Natural killer cell (primary cell): ENCODE measurements at regions not wholly inside any gene's neighbourhood (a gene's known extent, or its start where the extent isn't known, plus 50 kb on each side); places are given as distances from the start of the nearest gene placed in this dataset.
"Not testable (repeated sequence)": the region's sequence is repeated elsewhere in the genome, so short reads cannot be mapped to it uniquely, and the experiment has no call there.

Experiments
- ATAC-seq, 3 donors: fragments of 150-1000 bp in 2 of 3; fragments of 200-7000 bp in 1 of 3; cut with Tn5 transposase; 1 replicate in 1 of 3; 2 replicates in 2 of 3; pipeline ENCODE4 v1.10.0; 2021; ENCODE audit warnings: mild to moderate bottlenecking in 2 of 3, moderate library complexity in 2 of 3
- DNase-seq, 2 donors: peaks; one replicate each; pipeline versions ENCODE4 v3.0.0 to v3.0.0-alpha.2; 2013 to 2021; ENCODE audit warnings: mixed read lengths in 1 of 2
- H3K27ac ChIP-seq: one replicate; pipeline ENCODE4 v1.5.1; 2013; ENCODE audit warnings: mild to moderate bottlenecking, low read length
- H3K27me3 ChIP-seq: one replicate; pipeline ENCODE4 v1.6.1; 2013; ENCODE audit warnings: low read length; ENCODE audit not compliant: control insufficient read depth, insufficient read depth
- H3K36me3 ChIP-seq: one replicate; pipeline ENCODE4 v1.6.1; 2013; ENCODE audit warnings: low read length; ENCODE audit not compliant: control insufficient read depth, insufficient read depth
- H3K4me1 ChIP-seq: one replicate; pipeline ENCODE4 v1.6.1; 2013; ENCODE audit warnings: low read length; ENCODE audit not compliant: control insufficient read depth, insufficient read depth
- H3K4me3 ChIP-seq: one replicate; pipeline ENCODE4 v1.5.1; 2013; ENCODE audit warnings: low read length
- H3K9me3 ChIP-seq: one replicate; pipeline ENCODE4 v1.6.1; 2013; ENCODE audit warnings: low read length; ENCODE audit not compliant: control insufficient read depth, insufficient read depth
- H3K27ac Mint-ChIP-seq, 2 donors: one replicate each; pipeline ENCODE4 v1.8.0; 2022; ENCODE audit warnings: mild to moderate bottlenecking in 2 of 2, mixed read lengths in 2 of 2, moderate library complexity in 1 of 2
- H3K27me3 Mint-ChIP-seq, 2 donors: one replicate each; pipeline ENCODE4 v1.8.0; 2022; ENCODE audit warnings: low read depth in 2 of 2, mixed read lengths in 2 of 2
- H3K36me3 Mint-ChIP-seq: one replicate; pipeline ENCODE4 v1.8.0; 2022; ENCODE audit warnings: mixed read lengths
- H3K4me1 Mint-ChIP-seq, 2 donors: one replicate each; pipeline ENCODE4 v1.8.0; 2022; ENCODE audit warnings: mixed read lengths in 2 of 2
- H3K4me3 Mint-ChIP-seq: one replicate; pipeline ENCODE4 v1.8.0; 2022; ENCODE audit warnings: mild to moderate bottlenecking, moderate library complexity, mixed read lengths
- H3K9me3 Mint-ChIP-seq, 2 donors: one replicate each; pipeline ENCODE4 v1.8.0; 2022; ENCODE audit warnings: mixed read lengths in 2 of 2
- CTCF ChIP-seq: fragments of 200-600 bp; IDR thresholded peaks from one replicate; pipeline ENCODE4 v1.8.0; 2022; ENCODE audit warnings: antibody characterized with exemption
- WGBS: methylation state at CpG from one replicate; pipeline ENCODE4 v1.1.7; 2013; ENCODE audit warnings: missing lambda C conversion rate; ENCODE audit not compliant: insufficient coverage; 5-methylcytosine and 5-hydroxymethylcytosine counted together
- intact Hi-C: fragments of 100-400 bp; cut with micrococcal nuclease; formaldehyde crosslinking; loops from one replicate; pipeline ENCODE4 v1.14.2; 2022

GRCh38 chr4:115562506-115562905 is 449.1 kb upstream of the NDST4 start:
- no peaks in the 10 kb centered on the region for H3K36me3 Mint-ChIP-seq
- H3K4me1 Mint-ChIP-seq, result no peaks in the 10 kb centered on the region
- intact Hi-C loops, result no loop called here
- Histone ChIP-seq H3K4me1 (no peaks in the 10 kb centered on the region), H3K27ac (no peak overlapping the region), H3K4me3 (no peak overlapping the region), H3K27me3 (no peaks in the 10 kb centered on the region), H3K36me3 (no peaks in the 10 kb centered on the region), H3K9me3 (no peaks in the 10 kb centered on the region)
- H3K27ac Mint-ChIP-seq, result no peak overlapping the region
- ATAC-seq, result no peak
- H3K9me3 Mint-ChIP-seq, result no peaks in the 10 kb centered on the region
- DNase-seq, result no peak
- no peak for TF ChIP-seq CTCF
- H3K4me3 Mint-ChIP-seq, result no peak overlapping the region
- no peaks in the 10 kb centered on the region for H3K27me3 Mint-ChIP-seq
- 14% methylated on average over 2 of the region's 2 CpGs for WGBS

DNA sequence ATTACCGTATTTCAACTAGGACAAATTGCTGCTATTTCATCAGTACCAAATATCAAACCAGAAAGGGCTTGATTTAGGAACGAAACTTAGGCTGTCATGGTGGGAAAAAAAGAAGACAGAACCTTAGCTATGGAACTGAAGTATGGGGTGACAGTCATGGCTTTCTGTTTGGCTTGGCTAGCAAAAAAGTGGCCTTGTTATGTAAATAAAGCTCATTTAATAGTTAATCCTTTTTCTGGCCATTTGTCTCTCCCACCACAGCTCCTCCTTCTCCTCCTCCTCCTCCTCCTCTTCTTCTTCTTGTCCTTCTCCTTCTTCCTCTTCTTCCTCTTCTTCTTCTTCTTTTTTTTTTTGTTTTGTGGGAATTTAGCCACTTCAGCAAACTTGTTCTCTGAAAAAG is 434.7 kb upstream of the NDST4 start:
- Mint-ChIP-seq H3K4me3 (no peak overlapping the region), H3K4me1 (no peaks in the 10 kb centered on the region), H3K36me3 (no peaks in the 10 kb centered on the region), H3K27me3 (no peaks in the 10 kb centered on the region), H3K27ac (no peak overlapping the region), H3K9me3 (peaks cover 3 to 8% of the 10 kb centered on the region in 2 donors)
- no peak overlapping the region for H3K4me3 ChIP-seq
- TF ChIP-seq CTCF, result no peak
- intact Hi-C loops, result no loop called here
- H3K4me1 ChIP-seq, result no peaks in the 10 kb centered on the region
- ATAC-seq (no peak), DNase-seq (no peak)
- H3K27me3 ChIP-seq, result no peaks in the 10 kb centered on the region
- H3K27ac ChIP-seq, result no peak overlapping the region
- WGBS, result 93% methylated on average over 2 of the region's 2 CpGs
- H3K9me3 ChIP-seq, result no peaks in the 10 kb centered on the region
- no peaks in the 10 kb centered on the region for H3K36me3 ChIP-seq

- Mint-ChIP-seq H3K36me3 (no peaks in the 10 kb centered on the region), H3K4me3 (no peak overlapping the region), H3K27ac (no peak overlapping the region), H3K9me3 (no peaks in the 10 kb centered on the region), H3K4me1 (no peaks in the 10 kb centered on the region), H3K27me3 (no peaks in the 10 kb centered on the region)
- WGBS, result no CpG with 5 or more reads among the region's 2 CpGs
- H3K36me3 ChIP-seq, result no peaks in the 10 kb centered on the region
- no peaks in the 10 kb centered on the region for H3K4me1 ChIP-seq
- no peak for DNase-seq
- no peaks in the 10 kb centered on the region for H3K9me3 ChIP-seq
- no peaks in the 10 kb centered on the region for H3K27me3 ChIP-seq
- intact Hi-C loops, result loop anchor here (5.0 kb wide), 1 partner anchor 305 kb away; no protein-coding TSS in a partner anchor
- no peak overlapping the region for H3K4me3 ChIP-seq
- no peak for ATAC-seq
- TF ChIP-seq CTCF, result no peak
- no peak overlapping the region for H3K27ac ChIP-seq
Measured at GRCh38 chr4:115537387-115537786, 424.0 kb upstream of the NDST4 start.

DNA sequence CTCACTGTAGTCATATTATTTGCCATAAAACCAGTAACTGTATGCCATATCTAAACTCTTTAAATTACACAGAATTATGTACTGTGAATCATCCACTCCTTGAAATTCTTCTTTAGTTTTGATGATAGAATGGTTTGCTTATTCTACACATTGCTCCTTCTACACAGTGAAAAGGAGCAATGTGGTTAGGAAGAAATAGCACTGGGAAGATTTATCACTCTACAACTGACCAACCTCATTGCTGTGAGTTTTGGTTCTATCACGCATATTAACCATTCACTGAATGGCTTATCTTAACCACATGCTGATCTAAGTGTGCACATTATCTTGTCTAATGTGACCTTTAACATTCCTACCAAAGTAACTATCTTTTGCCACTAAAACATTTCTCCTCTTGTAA is 415.7 kb upstream of the NDST4 start:
- Histone ChIP-seq H3K4me1 (no peaks in the 10 kb centered on the region), H3K36me3 (no peaks in the 10 kb centered on the region), H3K27me3 (no peaks in the 10 kb centered on the region), H3K27ac (no peak overlapping the region), H3K4me3 (no peak overlapping the region), H3K9me3 (no peaks in the 10 kb centered on the region)
- DNase-seq, result no peak
- H3K4me1 Mint-ChIP-seq, result no peaks in the 10 kb centered on the region
- no peak for ATAC-seq
- H3K36me3 Mint-ChIP-seq, result no peaks in the 10 kb centered on the region
- no peak overlapping the region for H3K4me3 Mint-ChIP-seq
- H3K27me3 Mint-ChIP-seq, result no peaks in the 10 kb centered on the region
- no peak for TF ChIP-seq CTCF
- WGBS, result 50% methylated on average over 1 of the region's 1 CpG
- H3K9me3 Mint-ChIP-seq, result peaks cover 0 to 2% of the 10 kb centered on the region in 2 donors
- H3K27ac Mint-ChIP-seq, result no peak overlapping the region
- intact Hi-C loops, result no loop called here

- H3K36me3 Mint-ChIP-seq, H3K27ac ChIP-seq, H3K27me3 ChIP-seq, intact Hi-C loops, H3K4me3 Mint-ChIP-seq, H3K4me3 ChIP-seq, H3K4me1 Mint-ChIP-seq, H3K36me3 ChIP-seq, H3K27ac Mint-ChIP-seq, H3K4me1 ChIP-seq, ATAC-seq, DNase-seq, H3K9me3 ChIP-seq, H3K27me3 Mint-ChIP-seq: not testable (repeated sequence)
- peaks cover 6 to 10% of the 10 kb centered on the region in 2 donors for H3K9me3 Mint-ChIP-seq
- WGBS, result 83% methylated on average over 3 of the region's 3 CpGs
Measured at GRCh38 chr4:115519476-115519875, 406.1 kb upstream of the NDST4 start.
